Activated T-helper 1 cell treated with Interleukin-2 at 50 U/mL for 16 hours (primary cell): ENCODE measurements at regions not wholly inside any gene's neighbourhood (a gene's known extent, or its start where the extent isn't known, plus 50 kb on each side); places are given as distances from the start of the nearest gene placed in this dataset.
"Not testable (repeated sequence)": the region's sequence is repeated elsewhere in the genome, so short reads cannot be mapped to it uniquely, and the experiment has no call there.

ENCODE experiments used
- DNase-seq: peaks from one replicate; pipeline ENCODE4 v3.0.0-alpha.2; 2020; ENCODE audit warnings: low read depth

GRCh38 chr5:39650008-39650762, 225.4 kb upstream of the DAB2 start:
- DNase-seq: no peak

DNA sequence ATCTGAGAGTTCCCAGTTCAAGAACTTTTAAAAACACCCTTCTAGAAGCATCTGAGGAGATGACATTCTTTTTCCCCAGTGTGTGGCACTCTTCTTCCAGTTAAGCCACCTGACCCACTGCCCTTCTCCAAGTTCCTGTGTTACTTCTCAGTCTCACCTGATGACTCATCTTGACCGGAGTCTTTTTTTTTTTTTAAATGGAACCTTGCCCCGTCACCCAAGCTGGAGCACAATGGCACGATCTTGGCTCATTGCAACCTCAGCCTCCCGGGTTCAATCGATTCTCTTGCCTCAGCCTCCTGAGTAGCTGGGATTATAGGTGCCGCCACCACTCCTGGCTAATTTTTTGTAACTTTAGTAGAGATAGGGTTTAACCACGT, 224.1 kb upstream of the DAB2 start:
- DNase-seq: no peak

DNA sequence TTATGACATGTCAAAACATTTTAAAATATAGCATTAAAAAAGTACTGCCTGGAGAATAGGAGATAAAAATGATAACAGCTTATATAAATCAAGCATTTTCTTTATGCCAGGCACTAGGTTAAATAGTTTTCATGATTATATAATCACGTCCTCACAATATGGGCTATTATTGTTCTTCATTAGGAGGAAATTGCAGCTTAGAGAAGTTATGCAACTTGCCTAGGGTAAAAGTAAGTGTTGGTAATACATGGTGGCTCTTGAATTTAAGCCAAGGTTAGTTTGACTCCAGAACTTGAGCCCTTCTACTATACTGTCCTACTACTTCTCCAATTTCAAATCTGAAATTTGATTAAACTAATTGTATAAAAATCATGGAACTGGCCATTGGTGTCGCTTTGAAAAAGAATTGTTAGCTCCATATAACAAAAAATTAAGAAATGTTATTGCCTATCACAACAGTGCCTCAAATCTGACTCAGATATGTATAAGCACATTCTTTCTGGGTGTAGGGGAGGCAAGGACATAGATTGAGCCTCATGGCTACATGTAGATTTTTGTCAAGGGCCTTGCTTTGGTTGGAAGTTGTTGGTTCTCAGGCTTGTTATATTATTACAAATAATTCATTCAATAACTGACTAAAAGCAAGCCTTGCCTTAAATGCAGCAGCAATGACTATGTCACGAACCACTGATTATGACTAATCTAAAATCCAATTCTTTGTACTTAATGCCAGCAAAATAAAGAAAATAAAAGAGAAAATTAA, 223.5 kb upstream of the DAB2 start:
- DNase-seq: no peak

GRCh38 chr5:39640552-39640951, 215.8 kb upstream of the DAB2 start:
- no peak for DNase-seq

DNA sequence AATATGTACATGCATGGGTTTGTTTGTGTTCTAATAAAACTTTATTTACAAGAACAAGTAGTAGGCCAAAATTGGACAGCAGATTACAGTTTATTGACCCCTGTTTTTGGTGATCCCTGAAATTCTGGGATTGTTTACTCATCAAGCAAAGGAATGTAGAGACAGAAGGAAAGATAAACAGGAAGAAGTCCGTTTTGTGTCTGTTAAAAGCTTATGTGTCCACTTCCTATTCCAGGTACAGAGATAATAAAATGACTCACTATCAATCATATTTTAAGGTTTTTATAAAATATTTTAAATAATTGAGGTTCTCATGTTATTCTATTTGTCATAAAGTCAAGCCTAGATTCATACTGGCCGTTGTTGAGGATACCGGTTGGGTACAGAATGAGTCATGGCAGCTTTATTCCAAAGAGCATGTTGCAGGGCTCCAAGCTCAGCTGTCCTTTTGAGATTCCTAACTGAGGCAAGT, 214.9 kb upstream of the DAB2 start:
- no peak for DNase-seq

- no peak for DNase-seq
Observed at GRCh38 chr5:39638813-39639212, 214.0 kb upstream of the DAB2 start.

DNA sequence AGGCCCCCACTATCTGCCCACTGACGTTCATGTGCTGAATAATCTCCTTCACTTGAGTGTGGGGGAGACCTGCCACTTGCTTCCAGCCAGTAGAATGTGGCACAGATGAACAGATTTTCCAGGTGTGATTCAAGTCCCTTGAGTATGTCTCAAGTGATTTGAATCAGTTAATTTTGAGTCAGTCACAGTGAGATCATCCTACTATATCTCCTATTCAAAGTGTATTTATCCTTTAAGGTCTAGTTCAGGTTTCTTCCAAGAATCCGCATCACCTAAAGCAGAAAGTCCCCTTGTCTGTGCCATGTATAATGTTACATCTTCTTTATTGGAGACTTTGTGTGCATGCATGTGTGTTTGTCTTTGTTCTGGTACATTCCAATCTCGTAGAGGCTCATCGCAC, 208.3 kb upstream of the DAB2 start:
- no peak for DNase-seq

DNA sequence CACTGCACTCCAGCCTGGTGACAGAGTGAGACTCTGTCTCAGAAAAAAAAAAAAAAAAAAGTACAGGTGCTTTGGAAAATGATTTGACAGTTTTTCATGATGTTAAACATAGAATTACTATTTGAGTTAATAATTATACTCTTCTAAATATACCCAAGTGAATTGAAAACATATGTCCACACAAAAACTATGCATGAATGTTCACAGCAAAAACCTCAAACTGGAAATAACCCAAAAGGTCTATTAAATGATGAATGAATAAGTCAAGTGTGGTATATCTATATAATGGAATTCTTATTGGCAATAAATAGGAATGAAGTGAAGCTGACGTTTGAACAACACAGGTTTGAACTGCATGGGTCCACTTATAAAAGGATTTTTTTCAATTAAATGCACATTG, 207.2 kb upstream of the DAB2 start:
- DNase-seq: no peak

- no peak for DNase-seq
Observed at GRCh38 chr5:39629946-39630345, 205.2 kb upstream of the DAB2 start.

- no peak for DNase-seq
Observed at GRCh38 chr5:39628348-39628747, 203.6 kb upstream of the DAB2 start.

DNA sequence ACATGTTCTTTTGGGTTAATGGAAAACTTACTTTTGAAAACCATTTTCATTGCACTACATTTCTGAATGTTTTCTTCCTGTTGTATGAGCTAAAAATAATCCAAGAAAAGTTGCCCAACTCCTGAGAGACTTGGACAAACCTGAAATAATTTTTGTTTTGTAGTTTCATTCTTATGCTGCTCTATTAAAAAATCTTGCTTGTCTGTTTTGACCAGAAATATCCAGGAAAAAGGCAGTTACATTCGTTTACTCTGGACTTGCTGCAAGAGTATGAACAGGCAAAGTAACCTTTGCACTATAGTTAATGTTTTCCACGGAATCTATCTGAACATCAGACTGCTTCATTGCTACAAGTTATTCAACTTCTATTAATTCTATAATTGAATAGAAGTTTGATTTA, 200.1 kb upstream of the DAB2 start:
- DNase-seq: no peak

DNA sequence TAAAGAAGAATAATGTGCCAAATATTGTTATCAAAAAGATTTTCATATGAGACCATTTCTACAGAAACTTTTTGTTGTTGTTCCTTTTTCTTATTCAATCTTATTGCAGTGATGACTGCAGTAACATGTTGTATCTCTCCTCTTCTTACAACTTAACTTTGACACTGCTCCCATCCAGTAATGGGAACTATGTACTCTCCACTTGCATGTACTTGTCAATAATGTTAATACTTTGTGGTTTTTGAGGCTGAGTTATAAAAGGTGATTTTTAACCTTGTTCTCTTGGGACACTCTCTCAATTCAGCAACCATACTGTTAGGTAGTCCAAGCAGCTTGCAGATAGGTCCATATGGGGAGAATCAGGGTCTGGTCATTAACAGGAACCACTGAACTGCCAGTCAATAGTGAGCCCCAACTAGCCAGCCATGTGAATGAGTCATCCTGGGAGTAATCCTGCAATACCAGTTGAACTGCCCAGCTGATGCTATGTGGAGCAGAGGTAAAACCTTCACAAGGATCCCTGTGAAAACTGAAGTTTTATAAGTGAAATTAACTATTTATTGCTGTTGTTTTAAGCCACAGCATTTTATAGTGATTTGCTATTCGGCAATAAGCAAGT, 199.6 kb upstream of the DAB2 start:
- no peak for DNase-seq

DNA sequence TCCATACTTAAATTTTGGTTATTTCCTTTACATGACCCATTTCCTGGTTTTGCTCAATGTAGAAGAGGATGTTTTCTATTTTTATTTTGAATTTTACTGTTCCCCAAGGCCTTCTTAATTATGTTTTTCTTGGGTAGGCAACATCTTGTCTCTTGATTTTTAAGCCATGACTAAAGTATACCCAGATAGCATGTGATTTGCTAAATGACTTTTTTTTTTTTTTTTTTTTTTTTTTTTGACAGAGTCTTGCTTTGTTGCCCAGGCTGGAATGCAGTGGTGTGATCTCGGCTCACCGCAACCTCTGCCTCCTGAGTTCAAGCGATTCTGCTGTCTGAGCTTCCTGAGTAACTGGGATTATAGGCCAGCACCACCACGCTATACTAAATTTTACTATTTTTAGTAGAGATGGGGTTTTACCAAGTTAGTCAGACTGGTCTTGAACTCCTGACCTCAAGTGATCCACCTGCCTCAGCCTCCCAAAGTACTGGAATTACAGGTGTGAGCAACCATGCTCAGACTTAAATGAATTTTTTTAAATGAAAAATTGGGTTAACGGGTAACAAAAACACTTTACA, 198.6 kb upstream of the DAB2 start:
- DNase-seq: no peak

DNA sequence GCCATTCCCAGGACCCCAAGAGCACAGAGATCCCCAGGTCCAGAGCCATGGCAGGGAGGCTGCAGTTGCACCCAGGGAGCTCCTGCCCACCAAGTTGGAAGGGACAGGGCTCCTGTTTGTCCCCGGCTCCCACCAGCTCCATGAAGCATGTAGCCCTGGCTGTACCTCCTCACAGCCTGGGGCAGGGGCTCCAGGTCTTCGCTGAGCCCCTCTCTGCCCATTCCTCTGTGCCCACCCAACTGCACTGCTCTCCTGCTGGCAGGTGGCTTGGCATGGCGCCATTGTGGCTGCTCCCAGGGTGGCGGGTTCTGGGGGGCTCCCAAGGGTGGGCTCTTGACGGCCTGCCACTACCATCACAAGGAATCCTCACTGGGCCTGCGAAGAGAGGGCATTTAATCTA, 197.5 kb upstream of the DAB2 start:
- DNase-seq: no peak

DNA sequence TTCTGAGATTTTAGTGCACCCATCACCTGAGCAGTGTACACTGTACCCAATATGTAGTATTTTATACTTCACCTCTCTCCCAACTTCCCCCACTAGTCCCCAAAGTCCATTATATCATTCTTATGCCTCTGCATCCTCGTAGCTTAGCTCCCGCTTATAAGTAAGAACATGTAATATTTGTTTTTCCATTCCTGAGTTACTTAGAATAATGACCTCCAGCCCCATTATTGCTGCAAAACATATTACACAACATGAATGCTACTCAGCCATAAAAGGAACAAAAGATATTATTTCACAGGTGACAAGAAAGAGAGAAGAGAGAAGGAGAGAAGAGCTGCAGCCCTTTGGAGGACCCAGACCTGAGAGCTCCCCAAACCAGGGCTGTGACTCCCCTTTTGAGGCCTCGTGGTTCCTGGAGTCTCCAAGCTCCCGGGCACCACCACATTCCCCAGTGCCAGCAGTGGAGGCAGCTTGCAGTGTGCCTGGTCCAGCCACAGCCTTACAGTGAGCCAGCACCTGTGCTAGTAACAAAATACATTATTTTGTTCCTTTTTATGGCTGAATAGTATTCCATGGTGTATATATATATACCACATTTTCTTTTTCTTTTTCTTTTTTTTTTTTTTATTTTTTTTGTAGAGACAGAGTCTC, 194.5 kb upstream of the DAB2 start:
- no peak for DNase-seq

GRCh38 chr5:39618391-39618790, 193.6 kb upstream of the DAB2 start:
- DNase-seq: no peak

GRCh38 chr5:39616131-39616530, 191.4 kb upstream of the DAB2 start:
- no peak for DNase-seq

DNA sequence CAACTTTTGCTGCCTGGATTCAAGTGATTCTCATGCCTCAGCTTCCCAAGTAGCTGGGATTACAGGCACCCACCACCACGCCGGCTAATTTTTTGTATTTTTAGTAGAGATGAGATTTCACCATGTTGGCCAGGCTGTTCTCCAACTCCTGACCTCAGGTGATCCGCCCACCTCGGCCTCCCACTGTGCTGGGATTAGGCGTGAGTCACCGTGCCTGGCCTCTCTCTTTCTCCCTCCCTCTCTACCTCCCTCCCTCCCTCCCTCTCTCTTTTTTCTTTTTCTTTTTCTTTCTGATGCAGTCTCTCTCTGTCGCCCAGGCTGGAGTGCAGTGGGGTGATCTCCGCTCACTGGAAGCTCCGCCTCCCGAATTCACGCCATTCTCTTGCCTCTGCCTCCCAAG, 186.3 kb upstream of the DAB2 start:
- DNase-seq: not testable (repeated sequence)

GRCh38 chr5:39608024-39608423, 183.2 kb upstream of the DAB2 start:
- no peak for DNase-seq

DNA sequence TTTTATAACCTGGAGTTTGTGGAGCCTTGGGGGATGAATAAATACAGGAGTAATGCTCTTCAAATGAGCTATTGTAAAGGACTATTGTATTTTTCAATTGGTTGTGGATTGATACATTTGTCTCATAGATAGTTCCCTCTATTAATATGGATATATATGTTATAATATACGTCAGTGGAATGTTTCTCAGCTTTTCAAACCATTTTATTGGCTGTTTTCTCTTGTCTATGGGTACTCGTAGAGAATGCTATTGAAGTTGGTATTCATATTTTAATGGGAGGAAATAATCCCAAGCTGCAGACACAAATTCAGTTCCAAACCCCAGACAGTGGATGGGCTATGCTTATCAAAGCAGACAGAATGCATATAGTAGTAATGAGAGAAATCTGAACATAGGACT, 181.8 kb upstream of the DAB2 start:
- DNase-seq: no peak

GRCh38 chr5:39605588-39606575, 181.1 kb upstream of the DAB2 start:
- DNase-seq: no peak
